Spleen (tissue), 7 donors: ENCODE measurements at regions not wholly inside any gene's neighbourhood (a gene's known extent, or its start where the extent isn't known, plus 50 kb on each side); places are given as distances from the start of the nearest gene placed in this dataset.
"Not testable (repeated sequence)": the region's sequence is repeated elsewhere in the genome, so short reads cannot be mapped to it uniquely, and the experiment has no call there.

Source experiments
- POLR2A ChIP-seq, 3 donors: fragments of 450-650 bp; IDR thresholded peaks; one replicate each; pipeline ENCODE4 v1.5.1; 2017; ENCODE audit warnings: antibody characterized with exemption in 3 of 3, mild to moderate bottlenecking in 1 of 3
- TF ChIP-seq, protein P1 (sequence below), 11 experiments: fragments of 200-600 bp in 7 of 11; fragments of 450-650 bp in 4 of 11; sonication (generic) in 4 of 11; IDR thresholded peaks in 8 of 11; conservative IDR thresholded peaks in 3 of 11; 1 replicate in 7 of 11; 2 replicates in 4 of 11; pipeline versions ENCODE4 v1.4.0 to v1.8.0; 2016 to 2021; ENCODE audit warnings: antibody characterized with exemption in 11 of 11, inconsistent platforms in 4 of 11, mild to moderate bottlenecking in 1 of 11
- donor health status: DM: no; HTN: no; CAD: no; lungs with moderate emphysema.
- donor health status: DM: no; HTN: no; CAD: no.
- donor health status: DM: no; HTN: no; CAD: no.

DNA sequence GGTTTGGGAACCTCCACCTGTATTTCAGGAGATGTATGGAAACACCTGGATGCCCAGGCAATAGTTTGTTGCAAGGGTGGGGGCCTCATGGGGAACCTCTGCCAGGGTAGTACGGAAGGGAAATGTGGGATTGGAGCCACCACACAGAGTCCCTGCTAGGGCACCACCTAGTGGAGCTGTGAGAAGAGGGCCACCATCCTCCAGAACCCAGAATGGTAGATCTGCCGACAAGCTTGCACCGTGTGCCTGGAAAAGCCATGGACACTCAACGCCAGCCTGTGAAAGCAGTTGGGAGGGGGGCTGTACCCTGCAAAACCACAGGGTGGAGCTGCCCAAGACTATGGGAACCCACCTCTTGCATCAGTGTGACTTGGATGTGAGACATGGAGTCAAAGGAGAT, 407.2 kb downstream of the PSAT1 start:
- TF ChIP-seq, protein P1, sequence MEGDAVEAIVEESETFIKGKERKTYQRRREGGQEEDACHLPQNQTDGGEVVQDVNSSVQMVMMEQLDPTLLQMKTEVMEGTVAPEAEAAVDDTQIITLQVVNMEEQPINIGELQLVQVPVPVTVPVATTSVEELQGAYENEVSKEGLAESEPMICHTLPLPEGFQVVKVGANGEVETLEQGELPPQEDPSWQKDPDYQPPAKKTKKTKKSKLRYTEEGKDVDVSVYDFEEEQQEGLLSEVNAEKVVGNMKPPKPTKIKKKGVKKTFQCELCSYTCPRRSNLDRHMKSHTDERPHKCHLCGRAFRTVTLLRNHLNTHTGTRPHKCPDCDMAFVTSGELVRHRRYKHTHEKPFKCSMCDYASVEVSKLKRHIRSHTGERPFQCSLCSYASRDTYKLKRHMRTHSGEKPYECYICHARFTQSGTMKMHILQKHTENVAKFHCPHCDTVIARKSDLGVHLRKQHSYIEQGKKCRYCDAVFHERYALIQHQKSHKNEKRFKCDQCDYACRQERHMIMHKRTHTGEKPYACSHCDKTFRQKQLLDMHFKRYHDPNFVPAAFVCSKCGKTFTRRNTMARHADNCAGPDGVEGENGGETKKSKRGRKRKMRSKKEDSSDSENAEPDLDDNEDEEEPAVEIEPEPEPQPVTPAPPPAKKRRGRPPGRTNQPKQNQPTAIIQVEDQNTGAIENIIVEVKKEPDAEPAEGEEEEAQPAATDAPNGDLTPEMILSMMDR (IDR thresholded peaks at IDR 0.05 in 8 of 11, conservative IDR thresholded peaks at IDR 0.05 in 3 of 11), result peak in 1 of 11 experiments; percentile 25
- TF ChIP-seq POLR2A (IDR thresholded peaks at IDR 0.05), result not testable (repeated sequence)
